WTC11 (cell line): ENCODE measurements at regions not wholly inside any gene's neighbourhood (a gene's known extent, or its start where the extent isn't known, plus 50 kb on each side); places are given as distances from the start of the nearest gene placed in this dataset.

Experiments used
- ATAC-seq: fragments of 200-7000 bp; cut with Tn5 transposase; 2 replicates; pipeline ENCODE4 v1.10.0; 2021; ENCODE audit warnings: mild to moderate bottlenecking, moderate library complexity
- CTCF ChIA-PET: fragments of 300-600 bp; sonication (Branson Sonifier 250); formaldehyde crosslinking; loops from one replicate; lab custom pipeline; 2021; ENCODE audit warnings: antibody characterized with exemption; lab: Charles Lee
- POLR2A ChIA-PET: fragments of 350-600 bp; sonication (Branson Sonifier 250); formaldehyde crosslinking; loops from one replicate; lab custom pipeline; 2021; ENCODE audit warnings: antibody characterized with exemption; lab: Charles Lee
- DNase-seq: peaks from one replicate; pipeline ENCODE4 v3.0.0; 2021; ENCODE audit warnings: low spot score
- H3K27ac Mint-ChIP-seq: 2 replicates; pipeline ENCODE4 v1.8.0; 2021; ENCODE audit warnings: mixed read lengths
- H3K27me3 Mint-ChIP-seq: 2 replicates; pipeline ENCODE4 v1.8.0; 2021; ENCODE audit warnings: low read depth, mild to moderate bottlenecking, moderate library complexity, mixed read lengths
- H3K36me3 Mint-ChIP-seq: 2 replicates; pipeline ENCODE4 v1.8.0; 2021; ENCODE audit warnings: mixed read lengths
- H3K4me1 Mint-ChIP-seq: 2 replicates; pipeline ENCODE4 v1.8.0; 2022; ENCODE audit warnings: mixed read lengths
- H3K4me3 Mint-ChIP-seq: 2 replicates; pipeline ENCODE4 v1.8.0; 2021; ENCODE audit warnings: mild to moderate bottlenecking, moderate library complexity, mixed read lengths
- H3K9me3 Mint-ChIP-seq: 2 replicates; pipeline ENCODE4 v1.8.0; 2021; ENCODE audit warnings: mixed read lengths
- AFF4 ChIP-seq: sonication (generic); formaldehyde crosslinking; IDR thresholded peaks from 2 replicates; pipeline ENCODE4 v1.8.1; 2023; ENCODE audit warnings: mild to moderate bottlenecking, missing genetic modification reagents, borderline replicate concordance
- ATF1 ChIP-seq: sonication (generic); formaldehyde crosslinking; IDR thresholded peaks from 2 replicates; pipeline ENCODE4 v1.8.1; 2023; ENCODE audit warnings: mild to moderate bottlenecking, moderate library complexity, missing genetic modification reagents
- CBFB ChIP-seq: sonication (generic); formaldehyde crosslinking; IDR thresholded peaks from 2 replicates; pipeline ENCODE4 v1.8.1; 2022; ENCODE audit warnings: mild to moderate bottlenecking, low read depth, missing genetic modification reagents
- CTCF ChIP-seq: fragments of 200-600 bp; IDR thresholded peaks from 2 replicates; pipeline ENCODE4 v1.8.0; 2022; ENCODE audit warnings: antibody characterized with exemption
- ELF4 ChIP-seq: sonication (generic); formaldehyde crosslinking; IDR thresholded peaks from 2 replicates; pipeline ENCODE4 v1.8.1; 2022; ENCODE audit warnings: low read depth, mild to moderate bottlenecking, moderate library complexity, missing genetic modification reagents
- ESRRA ChIP-seq: sonication (generic); formaldehyde crosslinking; IDR thresholded peaks from 2 replicates; pipeline ENCODE4 v1.8.1; 2022; ENCODE audit warnings: mild to moderate bottlenecking, missing genetic modification reagents, borderline replicate concordance
- GRHL2 ChIP-seq: fragments of 250-450 bp; sonication (Bioruptor Pico); IDR thresholded peaks from 2 replicates; pipeline ENCODE4 v1.8.0; 2022; ENCODE audit warnings: mild to moderate bottlenecking, moderate library complexity; ENCODE audit not compliant: insufficient replicate concordance, severe bottlenecking
- GTF2I ChIP-seq: fragments of 250-450 bp; sonication (Bioruptor Pico); conservative IDR thresholded peaks from 2 replicates; pipeline ENCODE4 v1.4.0; 2021; ENCODE audit warnings: mild to moderate bottlenecking
- HMGA2 ChIP-seq: fragments of 250-450 bp; sonication (Bioruptor Pico); IDR thresholded peaks from 2 replicates; pipeline ENCODE4 v1.4.0; 2021; ENCODE audit warnings: mild to moderate bottlenecking, moderate library complexity
- IRF1 ChIP-seq: sonication (generic); formaldehyde crosslinking; IDR thresholded peaks from 2 replicates; pipeline ENCODE4 v1.8.0; 2023; ENCODE audit warnings: missing genetic modification reagents
- IRF2 ChIP-seq: sonication (generic); formaldehyde crosslinking; IDR thresholded peaks from 2 replicates; pipeline ENCODE4 v1.8.0; 2022; ENCODE audit warnings: low read depth, missing genetic modification reagents, borderline replicate concordance
- OVOL2 ChIP-seq: fragments of 250-450 bp; sonication (Bioruptor Pico); IDR thresholded peaks from 2 replicates; pipeline ENCODE4 v1.9.0; 2021; ENCODE audit warnings: mild to moderate bottlenecking, borderline replicate concordance
- RORB ChIP-seq: fragments of 250-450 bp; sonication (Bioruptor Pico); IDR thresholded peaks from 2 replicates; pipeline ENCODE4 v1.9.0; 2021; ENCODE audit warnings: mild to moderate bottlenecking
- SMAD4 ChIP-seq: sonication (generic); formaldehyde crosslinking; IDR thresholded peaks from 2 replicates; pipeline ENCODE4 v1.8.0; 2022; ENCODE audit warnings: mild to moderate bottlenecking, missing genetic modification reagents
- SP1 ChIP-seq: sonication (generic); formaldehyde crosslinking; conservative IDR thresholded peaks from 2 replicates; pipeline ENCODE4 v1.8.1; 2022; ENCODE audit warnings: missing genetic modification reagents
- TEAD1 ChIP-seq: sonication (generic); formaldehyde crosslinking; IDR thresholded peaks from 2 replicates; pipeline ENCODE4 v1.8.0; 2022; ENCODE audit warnings: mild to moderate bottlenecking, missing genetic modification reagents
- TEAD4 ChIP-seq: sonication (generic); formaldehyde crosslinking; IDR thresholded peaks from 2 replicates; pipeline ENCODE4 v1.8.0; 2022; ENCODE audit warnings: mild to moderate bottlenecking, missing genetic modification reagents
- TP53 ChIP-seq: sonication (generic); formaldehyde crosslinking; IDR thresholded peaks from 2 replicates; pipeline ENCODE4 v1.8.1; 2023; ENCODE audit warnings: mild to moderate bottlenecking, missing genetic modification reagents
- ZNF317 ChIP-seq: sonication (generic); formaldehyde crosslinking; IDR thresholded peaks from 2 replicates; pipeline ENCODE4 v1.8.1; 2023; ENCODE audit warnings: low read depth, mild to moderate bottlenecking, moderate library complexity, missing genetic modification reagents, borderline replicate concordance
- ZNF396 ChIP-seq: fragments of 250-450 bp; sonication (Bioruptor Pico); IDR thresholded peaks from 2 replicates; pipeline ENCODE4 v1.8.0; 2021; ENCODE audit warnings: mild to moderate bottlenecking, moderate library complexity, borderline replicate concordance
- ZNF416 ChIP-seq: fragments of 250-450 bp; sonication (Bioruptor Pico); IDR thresholded peaks from 2 replicates; pipeline ENCODE4 v1.9.0; 2021; ENCODE audit warnings: mild to moderate bottlenecking, inconsistent platforms
- ZNF532 ChIP-seq: fragments of 250-450 bp; sonication (Bioruptor Pico); IDR thresholded peaks from 2 replicates; pipeline ENCODE4 v1.9.0; 2021; ENCODE audit warnings: mild to moderate bottlenecking, borderline replicate concordance
- TF ChIP-seq, protein P1 (sequence below): fragments of 250-450 bp; sonication (Bioruptor Pico); conservative IDR thresholded peaks from 2 replicates; pipeline ENCODE4 v1.9.0; 2021; ENCODE audit warnings: mild to moderate bottlenecking
- TF ChIP-seq, protein P2 (sequence below): sonication (generic); formaldehyde crosslinking; IDR thresholded peaks from 2 replicates; pipeline ENCODE4 v1.8.1; 2023; ENCODE audit warnings: mild to moderate bottlenecking, missing genetic modification reagents, moderate library complexity
- TF ChIP-seq, protein P3 (sequence below): sonication (generic); formaldehyde crosslinking; IDR thresholded peaks from 2 replicates; pipeline ENCODE4 v1.8.1; 2022; ENCODE audit warnings: mild to moderate bottlenecking, missing genetic modification reagents, moderate library complexity, borderline replicate concordance

DNA sequence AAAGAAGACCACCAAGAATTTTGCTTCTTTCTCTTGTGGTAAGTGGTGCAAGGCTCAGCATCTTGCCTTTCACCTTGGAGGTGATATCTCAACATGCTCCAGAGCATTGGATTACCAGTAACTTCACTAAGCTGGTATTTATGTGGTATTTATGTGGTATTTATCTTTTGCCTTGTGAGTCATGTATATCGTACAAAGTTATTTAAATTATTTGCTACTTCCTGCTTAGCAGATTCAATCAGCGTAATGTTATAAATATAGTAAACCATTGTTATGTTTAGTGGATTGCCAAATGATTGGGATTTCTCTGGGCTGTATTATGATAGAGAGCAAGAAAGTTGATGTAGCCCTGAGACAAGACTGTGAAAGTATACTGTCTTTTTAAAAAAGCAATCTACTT, 366.4 kb downstream of the IPO8 start (continued):
- TF ChIP-seq, protein P1, sequence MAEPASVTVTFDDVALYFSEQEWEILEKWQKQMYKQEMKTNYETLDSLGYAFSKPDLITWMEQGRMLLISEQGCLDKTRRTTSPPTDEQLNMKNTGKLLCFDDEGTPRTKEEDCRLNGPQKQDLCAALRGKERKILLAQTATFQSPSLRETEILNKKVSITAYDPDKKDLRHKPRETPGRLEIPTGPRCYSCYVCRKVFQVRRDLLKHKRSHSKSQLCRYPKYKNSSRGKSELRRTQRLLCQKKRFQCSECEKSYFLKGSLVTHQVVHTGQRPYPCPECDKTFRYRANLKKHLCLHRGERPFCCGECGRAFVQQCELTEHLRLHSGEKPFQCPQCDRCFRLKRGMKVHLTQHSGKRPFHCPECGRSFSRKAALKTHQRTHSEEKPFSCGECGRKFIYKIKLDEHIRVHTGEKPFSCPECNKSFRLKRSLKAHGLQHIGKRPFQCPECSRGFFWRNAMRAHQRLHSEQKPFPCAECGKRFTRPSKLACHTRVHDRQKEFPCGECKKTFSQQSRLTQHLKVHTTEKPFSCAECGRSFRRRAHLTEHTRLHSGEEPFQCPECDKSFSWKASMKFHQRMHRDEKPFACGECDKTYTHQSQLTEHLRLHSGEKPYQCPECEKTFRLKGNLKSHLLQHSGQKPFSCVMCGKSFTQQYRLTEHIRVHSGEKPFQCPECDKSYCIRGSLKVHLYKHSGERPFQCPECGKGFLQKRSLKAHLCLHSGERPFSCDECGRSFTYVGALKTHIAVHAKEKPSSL (CRISPR knock-in tag), result no peak
- no peak for TF ChIP-seq SP1 (CRISPR knock-in tag)
- TF ChIP-seq, all 79 proteins: peak for 0

DNA sequence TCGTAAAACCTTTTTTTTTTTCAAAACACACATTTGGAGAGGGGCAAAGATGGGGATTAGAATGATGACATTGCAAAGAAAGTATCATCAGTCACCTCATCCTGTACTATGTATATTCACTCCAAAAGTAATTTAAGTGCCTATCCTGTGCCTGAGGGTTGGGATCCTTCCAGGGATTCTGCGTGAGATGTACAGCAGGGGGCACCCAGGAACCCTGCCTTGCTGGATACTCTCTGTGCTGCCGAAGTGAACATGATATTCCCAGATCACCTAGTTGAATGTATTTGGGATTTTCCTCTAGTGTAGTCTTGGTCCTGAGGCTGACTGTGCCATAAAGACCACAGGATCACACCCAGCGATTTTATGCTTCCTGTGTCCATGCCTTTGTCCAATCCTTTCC, 372.7 kb downstream of the IPO8 start:
- peaks cover 7% of the 10 kb centered on the region for H3K36me3 Mint-ChIP-seq
- no peak for ATAC-seq

DNA sequence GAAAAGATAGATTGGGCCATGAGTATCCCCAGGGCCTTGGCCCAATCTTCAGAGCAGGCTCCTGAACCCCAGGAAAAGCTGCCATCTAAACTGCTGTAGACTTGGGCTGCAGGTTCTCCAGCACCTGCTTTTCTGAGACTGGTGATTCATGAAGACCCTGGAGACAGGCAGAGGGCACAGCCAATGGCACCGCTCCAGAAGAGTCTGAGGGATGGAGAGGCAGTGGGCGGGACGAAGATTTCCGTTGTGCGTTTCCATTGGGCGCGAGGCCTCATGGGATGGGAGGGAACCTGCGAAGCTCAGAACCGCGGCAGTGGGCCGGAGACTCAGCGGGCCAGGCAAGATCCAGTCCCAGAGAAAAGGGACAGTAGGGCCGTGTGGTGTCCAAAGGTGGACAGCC, 375.1 kb downstream of the IPO8 start:
- no peaks in the 10 kb centered on the region for H3K27me3 Mint-ChIP-seq
- peaks cover 7% of the 10 kb centered on the region for H3K36me3 Mint-ChIP-seq
- H3K27ac Mint-ChIP-seq, result no peak overlapping the region
- no peak for ATAC-seq
- POLR2A ChIA-PET, result no interaction called here
- CTCF ChIA-PET, result no interaction called here
- no peak overlapping the region for H3K4me3 Mint-ChIP-seq
- no peaks in the 10 kb centered on the region for H3K4me1 Mint-ChIP-seq
- H3K9me3 Mint-ChIP-seq, result peaks cover 49% of the 10 kb centered on the region
- no peak for DNase-seq
- TF ChIP-seq SP1 (CRISPR knock-in tag) (no peak), ZNF532 (CRISPR knock-in tag) (no peak), SMAD4 (CRISPR knock-in tag) (no peak), CTCF (no peak), HMGA2 (CRISPR knock-in tag) (no peak), AFF4 (CRISPR knock-in tag) (no peak), RORB (CRISPR knock-in tag) (no peak), ZNF416 (CRISPR knock-in tag) (no peak), OVOL2 (CRISPR knock-in tag) (no peak)

More for the DNA sequence above, 372.7 kb downstream of the IPO8 start:
- Mint-ChIP-seq H3K27me3 (no peaks in the 10 kb centered on the region), H3K9me3 (peaks cover 68% of the 10 kb centered on the region), H3K4me1 (no peaks in the 10 kb centered on the region), H3K27ac (no peak overlapping the region), H3K4me3 (no peak overlapping the region)
- no peak for DNase-seq
- no peak for TF ChIP-seq ZNF416 (CRISPR knock-in tag)
- no peak for TF ChIP-seq TEAD4
- TF ChIP-seq ZNF317 (CRISPR knock-in tag), result no peak
- TF ChIP-seq, protein P2, sequence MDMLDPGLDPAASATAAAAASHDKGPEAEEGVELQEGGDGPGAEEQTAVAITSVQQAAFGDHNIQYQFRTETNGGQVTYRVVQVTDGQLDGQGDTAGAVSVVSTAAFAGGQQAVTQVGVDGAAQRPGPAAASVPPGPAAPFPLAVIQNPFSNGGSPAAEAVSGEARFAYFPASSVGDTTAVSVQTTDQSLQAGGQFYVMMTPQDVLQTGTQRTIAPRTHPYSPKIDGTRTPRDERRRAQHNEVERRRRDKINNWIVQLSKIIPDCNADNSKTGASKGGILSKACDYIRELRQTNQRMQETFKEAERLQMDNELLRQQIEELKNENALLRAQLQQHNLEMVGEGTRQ, result no peak
- no peak for TF ChIP-seq IRF2
- no peak for TF ChIP-seq ATF1
- no peak for TF ChIP-seq ELF4 (CRISPR knock-in tag)
- TF ChIP-seq, protein P3, sequence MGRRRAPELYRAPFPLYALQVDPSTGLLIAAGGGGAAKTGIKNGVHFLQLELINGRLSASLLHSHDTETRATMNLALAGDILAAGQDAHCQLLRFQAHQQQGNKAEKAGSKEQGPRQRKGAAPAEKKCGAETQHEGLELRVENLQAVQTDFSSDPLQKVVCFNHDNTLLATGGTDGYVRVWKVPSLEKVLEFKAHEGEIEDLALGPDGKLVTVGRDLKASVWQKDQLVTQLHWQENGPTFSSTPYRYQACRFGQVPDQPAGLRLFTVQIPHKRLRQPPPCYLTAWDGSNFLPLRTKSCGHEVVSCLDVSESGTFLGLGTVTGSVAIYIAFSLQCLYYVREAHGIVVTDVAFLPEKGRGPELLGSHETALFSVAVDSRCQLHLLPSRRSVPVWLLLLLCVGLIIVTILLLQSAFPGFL (CRISPR knock-in tag), result no peak
- no peak for TF ChIP-seq TEAD1
- no peak for TF ChIP-seq TP53
- no peak for TF ChIP-seq ESRRA
- no peak for TF ChIP-seq GRHL2 (CRISPR knock-in tag)
- TF ChIP-seq ZNF396, result no peak
- no peak for TF ChIP-seq GTF2I
- TF ChIP-seq IRF1 (CRISPR knock-in tag), result no peak
- TF ChIP-seq CBFB (CRISPR knock-in tag), result no peak
- POLR2A ChIA-PET, result no interaction called here
- CTCF ChIA-PET, result no interaction called here
